Right lobe of liver (tissue), 6 donors: ENCODE measurements at regions not wholly inside any gene's neighbourhood (a gene's known extent, or its start where the extent isn't known, plus 50 kb on each side); places are given as distances from the start of the nearest gene placed in this dataset.

Experiments
- ATAC-seq, 4 donors: fragments of 200-7000 bp; cut with Tn5 transposase; one replicate each; pipeline ENCODE4 v1.9.1; 2020; ENCODE audit warnings: mild to moderate bottlenecking in 4 of 4, moderate library complexity in 4 of 4
- DNase-seq, 3 donors: peaks; one replicate each; pipeline ENCODE4 v3.0.0-alpha.2; 2020
- H3K27ac ChIP-seq, 3 donors: fragments of 200-600 bp; one replicate each; pipeline ENCODE4 v1.8.0; 2022
- H3K27me3 ChIP-seq, 2 donors: fragments of 200-600 bp; one replicate each; pipeline ENCODE4 v1.8.0; 2022
- H3K36me3 ChIP-seq, 4 donors: fragments of 200-600 bp; sonication (generic) in 1 of 4; one replicate each; pipeline versions ENCODE4 v1.5.1 to v1.8.0; 2017 to 2022; ENCODE audit warnings: control low read depth in 1 of 4
- H3K4me1 ChIP-seq, 4 donors: fragments of 200-600 bp; sonication (generic) in 1 of 4; one replicate each; pipeline versions ENCODE4 v1.5.1 to v1.8.0; 2017 to 2022; ENCODE audit warnings: control low read depth in 1 of 4
- H3K4me3 ChIP-seq, 3 donors: fragments of 200-600 bp; one replicate each; pipeline ENCODE4 v1.8.0; 2022
- H3K9me3 ChIP-seq, 4 donors: fragments of 200-600 bp; sonication (generic) in 1 of 4; one replicate each; pipeline versions ENCODE4 v1.5.1 to v1.8.0; 2017 to 2022; ENCODE audit warnings: control low read depth in 1 of 4
- CTCF ChIP-seq, 4 donors: fragments of 200-600 bp in 3 of 4; fragments of 450-650 bp in 1 of 4; IDR thresholded peaks; one replicate each; pipeline versions ENCODE4 v1.5.1 to v1.8.0; 2016 to 2022; ENCODE audit warnings: antibody characterized with exemption in 4 of 4, mild to moderate bottlenecking in 2 of 4
- POLR2A ChIP-seq: fragments of 450-650 bp; IDR thresholded peaks from one replicate; pipeline ENCODE4 v1.6.1; 2017; ENCODE audit warnings: antibody characterized with exemption, mild to moderate bottlenecking
- WGBS: methylation state at CpG from one replicate; pipeline ENCODE4 v1.1.6; 2018; ENCODE audit warnings: low coverage, low lambda C conversion rate; ENCODE audit not compliant: insufficient coverage; ENCODE audit errors: missing lambda C conversion rate; 5-methylcytosine and 5-hydroxymethylcytosine counted together
- intact Hi-C, 2 donors: fragments of 100-400 bp; cut with DNase I; formaldehyde crosslinking; loops; one replicate each; pipeline versions ENCODE4 v1.11.2 to v1.14.1; 2022
- donor health status: DM: no; HTN: yes; CAD: no.
- donor health status: DM: no; HTN: no; CAD: no.
- donor health status: DM: no; HTN: no; CAD: no.
- donor health status: DM: no; HTN: yes; CAD: no.
- donor health status: DM: no; HTN: yes; CAD: no.

GRCh38 chr18:67639872-67640271 lies 123.4 kb upstream of the DSEL start:
- Histone ChIP-seq H3K9me3 (no peaks in the 10 kb centered on the region), H3K36me3 (no peaks in the 10 kb centered on the region), H3K4me3 (no peak overlapping the region), H3K27me3 (no peaks in the 10 kb centered on the region), H3K4me1 (no peaks in the 10 kb centered on the region), H3K27ac (no peak overlapping the region)
- 79% methylated on average over 2 of the region's 2 CpGs for WGBS
- no peak for DNase-seq
- intact Hi-C loops: no loop called here
- no peak for ATAC-seq
- TF ChIP-seq CTCF (IDR thresholded peaks at IDR 0.05): no peak
- no peak for TF ChIP-seq POLR2A

GRCh38 chr18:67636597-67637385 lies 120.3 kb upstream of the DSEL start:
- ATAC-seq: no peak
- TF ChIP-seq POLR2A: no peak
- TF ChIP-seq CTCF (IDR thresholded peaks at IDR 0.05): no peak
- WGBS: 88% methylated on average over 22 of the region's 32 CpGs
- DNase-seq: no peak
- H3K4me1 ChIP-seq: no peaks in the 10 kb centered on the region
- intact Hi-C loops: no loop called here
- H3K27me3 ChIP-seq: no peaks in the 10 kb centered on the region
- H3K9me3 ChIP-seq: no peaks in the 10 kb centered on the region
- H3K4me3 ChIP-seq: no peak overlapping the region
- no peak overlapping the region for H3K27ac ChIP-seq
- no peaks in the 10 kb centered on the region for H3K36me3 ChIP-seq

GRCh38 chr18:67634631-67635338 lies 118.3 kb upstream of the DSEL start:
- Histone ChIP-seq H3K27me3 (no peaks in the 10 kb centered on the region), H3K4me1 (no peaks in the 10 kb centered on the region), H3K9me3 (no peaks in the 10 kb centered on the region), H3K36me3 (no peaks in the 10 kb centered on the region), H3K27ac (no peak overlapping the region), H3K4me3 (no peak overlapping the region)
- DNase-seq (no peak), ATAC-seq (no peak)
- intact Hi-C loops: no loop called here
- 51% methylated on average over 4 of the region's 4 CpGs for WGBS
- TF ChIP-seq POLR2A: no peak

- Histone ChIP-seq H3K36me3 (no peaks in the 10 kb centered on the region), H3K4me3 (no peak overlapping the region), H3K27ac (no peak overlapping the region), H3K27me3 (no peaks in the 10 kb centered on the region), H3K4me1 (no peaks in the 10 kb centered on the region), H3K9me3 (no peaks in the 10 kb centered on the region)
- WGBS: 91% methylated on average over 6 of the region's 6 CpGs
- no peak for DNase-seq
- intact Hi-C loops: no loop called here
- ATAC-seq: no peak
- no peak for TF ChIP-seq CTCF (IDR thresholded peaks at IDR 0.05)
- TF ChIP-seq POLR2A: no peak
Measured at GRCh38 chr18:67633939-67634338, 117.4 kb upstream of the DSEL start.

- intact Hi-C loops: no loop called here
- WGBS: 71% methylated on average over 1 of the region's 1 CpG
- DNase-seq (no peak), ATAC-seq (no peak)
- Histone ChIP-seq H3K9me3 (no peaks in the 10 kb centered on the region), H3K27ac (peak overlapping the region; percentile 74 to 78 (median 76)), H3K4me1 (peaks cover 0 to 17% (median 5%) of the 10 kb centered on the region in 4 donors), H3K4me3 (no peak overlapping the region), H3K36me3 (no peaks in the 10 kb centered on the region), H3K27me3 (no peaks in the 10 kb centered on the region)
- TF ChIP-seq CTCF (IDR thresholded peaks at IDR 0.05) (no peak), POLR2A (no peak)
Measured at GRCh38 chr18:67621906-67622305, 105.4 kb upstream of the DSEL start.
